GM12878 (cell line): ENCODE measurements at regions not wholly inside any gene's neighbourhood (a gene's known extent, or its start where the extent isn't known, plus 50 kb on each side); places are given as distances from the start of the nearest gene placed in this dataset.

Experiments used
- ATAC-seq: fragments of 200-7000 bp; cut with Tn5 transposase; 3 replicates; pipeline ENCODE4 v1.9.1; 2020; ENCODE audit warnings: mild to moderate bottlenecking, moderate library complexity
- BruUV-seq: library from RNA; stranded (reverse); fragments of 400-500 nt; replicated peaks from 2 replicates; lab custom pipeline; 2021; lab: Mats Ljungman, UMichigan
- CTCF ChIA-PET: fragments of 300-600 bp; sonication (Branson Sonifier 250); formaldehyde crosslinking; extraction: SDS; loops from one replicate; lab custom pipeline; 2021; ENCODE audit warnings: inconsistent platforms; lab: Yijun Ruan, JAX
- POLR2A ChIA-PET: fragments of 350-600 bp; formaldehyde crosslinking; extraction: SDS; loops from one replicate; lab custom pipeline; 2021; ENCODE audit warnings: inconsistent platforms; lab: Charles Lee
- RAD21 ChIA-PET: fragments of 300-600 bp; sonication (Branson Sonifier 250); formaldehyde crosslinking; loops from one replicate; lab custom pipeline; 2023; ENCODE audit warnings: antibody characterized with exemption; ENCODE audit not compliant: unreplicated experiment; lab: Charles Lee
- SMC1A ChIA-PET: fragments of 300-600 bp; sonication (Branson Sonifier 250); formaldehyde crosslinking; loops from one replicate; lab custom pipeline; 2023; ENCODE audit not compliant: unreplicated experiment, uncharacterized antibody; lab: Charles Lee
- DNase-seq: peaks from one replicate; pipeline ENCODE4 v3.0.0-alpha.2; 2011; ENCODE audit warnings: low read depth, low spot score
- FAIRE-seq: peaks from 3 replicates; lab custom pipeline; 2011; peaks lifted over from hg19 to GRCh38; lab: Jason Lieb, UNC
- H2AFZ ChIP-seq: 2 replicates; pipeline ENCODE4 v1.6.0; 2011; ENCODE audit warnings: low read depth, low read length, control low read depth; ENCODE audit not compliant: control insufficient read depth
- H3K27ac ChIP-seq: 2 replicates; pipeline ENCODE4 v1.5.1; 2011; ENCODE audit warnings: control low read depth; ENCODE audit not compliant: control insufficient read depth, insufficient read depth
- H3K27me3 ChIP-seq, 2 experiments: replicated peaks in 1 of 2; 2 replicates each; pipeline versions ENCODE4 v1.6.0 to v1.6.1; 2011; ENCODE audit warnings: low read length in 1 of 2; ENCODE audit not compliant: control insufficient read depth in 2 of 2, insufficient read depth in 2 of 2
- H3K36me3 ChIP-seq, 2 experiments: 2 replicates each; pipeline ENCODE4 v1.5.1; 2011; ENCODE audit warnings: low read length in 1 of 2; ENCODE audit not compliant: control insufficient read depth in 2 of 2, insufficient read depth in 2 of 2
- H3K4me1 ChIP-seq: 2 replicates; pipeline ENCODE4 v1.6.1; 2011; ENCODE audit warnings: mild to moderate bottlenecking, low read length, moderate library complexity, mixed read lengths; ENCODE audit not compliant: control insufficient read depth, insufficient read depth
- H3K4me2 ChIP-seq: 2 replicates; pipeline ENCODE4 v1.6.0; 2011; ENCODE audit warnings: control low read depth; ENCODE audit not compliant: control insufficient read depth, insufficient read depth
- H3K4me3 ChIP-seq: fragments of 200-600 bp; sonication (generic); 2 replicates; pipeline ENCODE4 v1.5.1; 2016
- H3K79me2 ChIP-seq: 2 replicates; pipeline ENCODE4 v1.6.0; 2011; ENCODE audit warnings: low read length; ENCODE audit not compliant: control insufficient read depth, insufficient read depth
- H3K9ac ChIP-seq: 2 replicates; pipeline ENCODE4 v1.8.0; 2011; ENCODE audit warnings: low read length, control low read depth, mixed read lengths; ENCODE audit not compliant: control insufficient read depth, insufficient read depth
- H3K9me3 ChIP-seq: replicated peaks from 3 replicates; pipeline ENCODE4 v1.5.1; 2011; ENCODE audit warnings: mild to moderate bottlenecking, low read length; ENCODE audit not compliant: control insufficient read depth, insufficient read depth
- H4K20me1 ChIP-seq: 2 replicates; pipeline ENCODE4 v1.6.0; 2011; ENCODE audit not compliant: control insufficient read depth, insufficient read depth
- NFIC ChIP-seq: IDR thresholded peaks from 2 replicates; pipeline ENCODE4 v1.6.1; 2012; ENCODE audit warnings: low read depth, mild to moderate bottlenecking, inconsistent platforms, low read length, moderate library complexity
- RAD21 ChIP-seq: IDR thresholded peaks from 2 replicates; pipeline ENCODE4 v1.6.1; 2011; ENCODE audit warnings: mild to moderate bottlenecking, low read depth, low read length, moderate library complexity; ENCODE audit not compliant: insufficient read depth
- ZBTB33 ChIP-seq: fragments of 450-650 bp; IDR thresholded peaks from 2 replicates; pipeline ENCODE4 v1.6.1; 2017; ENCODE audit warnings: mild to moderate bottlenecking
- WGBS: methylation state at CpG from one replicate; pipeline ENCODE4 v1.1.6; 2016; ENCODE audit warnings: low lambda C conversion rate; ENCODE audit not compliant: insufficient replicate concordance, insufficient coverage; ENCODE audit errors: missing lambda C conversion rate; 5-methylcytosine and 5-hydroxymethylcytosine counted together
- in situ Hi-C: fragments of 300-500 bp; cut with MboI; formaldehyde crosslinking; loops from 9 replicates; pipeline ENCODE4 v1.14.3; 2018; ENCODE audit warnings: mixed read lengths
- intact Hi-C: fragments of 100-400 bp; cut with micrococcal nuclease; formaldehyde crosslinking; loops from one replicate; pipeline ENCODE4 v1.14.2; 2022; ENCODE audit not compliant: unreplicated experiment
- TF ChIP-seq, protein P1 (sequence below): fragments of 450-650 bp; IDR thresholded peaks from 2 replicates; pipeline ENCODE4 v1.6.1; 2017; ENCODE audit warnings: mild to moderate bottlenecking, moderate library complexity

DNA sequence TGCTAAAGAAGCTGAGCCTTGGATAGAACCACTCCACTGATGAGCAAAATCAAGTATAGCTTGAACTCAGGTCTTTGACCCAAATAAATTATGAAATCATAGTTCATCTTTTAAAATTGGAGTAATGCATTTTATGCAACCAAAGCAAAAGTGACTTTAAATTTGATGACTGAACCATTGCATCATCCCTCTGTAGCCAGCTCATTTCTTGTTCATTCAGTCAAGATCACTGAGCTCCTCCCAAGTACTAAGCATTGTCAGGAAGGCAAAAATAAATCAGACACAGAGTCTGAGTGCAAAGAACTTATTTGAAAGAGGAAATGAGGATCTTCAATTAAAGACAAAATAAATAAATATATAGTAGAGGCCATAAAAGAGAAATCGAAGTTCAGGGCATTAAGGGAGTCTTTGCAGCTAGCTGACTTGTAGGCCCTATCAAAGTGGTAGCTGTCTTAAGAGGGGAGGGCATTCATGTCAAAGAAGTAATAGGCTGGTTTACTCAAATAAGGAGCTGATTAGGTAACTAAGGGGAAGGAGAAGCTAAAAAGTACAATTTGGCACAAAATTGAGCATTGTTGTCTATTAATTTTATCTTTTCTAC, 411.8 kb downstream of the MTX2 start:
- ChIA-PET CTCF (interaction anchor here (0.6 to 1.9 kb wide), 7 partner anchors 10 to 468 kb away, joined by 3 to 7 read pairs (median 5); no protein-coding TSS in a partner anchor), POLR2A (no interaction called here), RAD21 (interaction anchor here (0.6 to 1.9 kb wide), 5 partner anchors 10 to 555 kb away, joined by 3 to 8 read pairs (median 3); no protein-coding TSS in a partner anchor), SMC1A (interaction anchor here (0.8 to 3.1 kb wide), 15 partner anchors 9 to 469 kb away, joined by 3 to 22 read pairs (median 3); no protein-coding TSS in a partner anchor)
- Histone ChIP-seq H3K36me3 (no peaks in the 10 kb centered on the region), H2AFZ (no peak overlapping the region), H3K4me2 (no peak overlapping the region), H3K79me2 (no peaks in the 10 kb centered on the region), H4K20me1 (no peaks in the 10 kb centered on the region), H3K9ac (no peak overlapping the region), H3K4me3 (no peak overlapping the region), H3K9me3 (no peaks in the 10 kb centered on the region), H3K27me3 (no peaks in the 10 kb centered on the region), H3K27ac (no peak overlapping the region), H3K4me1 (no peaks in the 10 kb centered on the region)
- in situ Hi-C loops (no loop called here), intact Hi-C loops (no loop called here)
- no TSS peak for BruUV-seq
- no peak for ATAC-seq
- no peak for DNase-seq
- WGBS = 4% methylated on average over 1 of the region's 1 CpG
- TF ChIP-seq ZBTB33 = no peak
- no peak for TF ChIP-seq RAD21
- TF ChIP-seq, protein P1, sequence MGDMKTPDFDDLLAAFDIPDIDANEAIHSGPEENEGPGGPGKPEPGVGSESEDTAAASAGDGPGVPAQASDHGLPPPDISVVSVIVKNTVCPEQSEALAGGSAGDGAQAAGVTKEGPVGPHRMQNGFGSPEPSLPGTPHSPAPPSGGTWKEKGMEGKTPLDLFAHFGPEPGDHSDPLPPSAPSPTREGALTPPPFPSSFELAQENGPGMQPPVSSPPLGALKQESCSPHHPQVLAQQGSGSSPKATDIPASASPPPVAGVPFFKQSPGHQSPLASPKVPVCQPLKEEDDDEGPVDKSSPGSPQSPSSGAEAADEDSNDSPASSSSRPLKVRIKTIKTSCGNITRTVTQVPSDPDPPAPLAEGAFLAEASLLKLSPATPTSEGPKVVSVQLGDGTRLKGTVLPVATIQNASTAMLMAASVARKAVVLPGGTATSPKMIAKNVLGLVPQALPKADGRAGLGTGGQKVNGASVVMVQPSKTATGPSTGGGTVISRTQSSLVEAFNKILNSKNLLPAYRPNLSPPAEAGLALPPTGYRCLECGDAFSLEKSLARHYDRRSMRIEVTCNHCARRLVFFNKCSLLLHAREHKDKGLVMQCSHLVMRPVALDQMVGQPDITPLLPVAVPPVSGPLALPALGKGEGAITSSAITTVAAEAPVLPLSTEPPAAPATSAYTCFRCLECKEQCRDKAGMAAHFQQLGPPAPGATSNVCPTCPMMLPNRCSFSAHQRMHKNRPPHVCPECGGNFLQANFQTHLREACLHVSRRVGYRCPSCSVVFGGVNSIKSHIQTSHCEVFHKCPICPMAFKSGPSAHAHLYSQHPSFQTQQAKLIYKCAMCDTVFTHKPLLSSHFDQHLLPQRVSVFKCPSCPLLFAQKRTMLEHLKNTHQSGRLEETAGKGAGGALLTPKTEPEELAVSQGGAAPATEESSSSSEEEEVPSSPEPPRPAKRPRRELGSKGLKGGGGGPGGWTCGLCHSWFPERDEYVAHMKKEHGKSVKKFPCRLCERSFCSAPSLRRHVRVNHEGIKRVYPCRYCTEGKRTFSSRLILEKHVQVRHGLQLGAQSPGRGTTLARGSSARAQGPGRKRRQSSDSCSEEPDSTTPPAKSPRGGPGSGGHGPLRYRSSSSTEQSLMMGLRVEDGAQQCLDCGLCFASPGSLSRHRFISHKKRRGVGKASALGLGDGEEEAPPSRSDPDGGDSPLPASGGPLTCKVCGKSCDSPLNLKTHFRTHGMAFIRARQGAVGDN = no peak
- TF ChIP-seq NFIC = no peak
- FAIRE-seq = no peak
